ENCODE measurements at regions not wholly inside any gene's neighbourhood (a gene's known extent, or its start where the extent isn't known, plus 50 kb on each side); places are given as distances from the start of the nearest gene placed in this dataset.
"Not testable (repeated sequence)": the region's sequence is repeated elsewhere in the genome, so short reads cannot be mapped to it uniquely, and the experiment has no call there.

GRCh38 chr10:2887391-2888070 lies 179.8 kb upstream of the PFKP start:
- no peak for DNase-seq

DNA sequence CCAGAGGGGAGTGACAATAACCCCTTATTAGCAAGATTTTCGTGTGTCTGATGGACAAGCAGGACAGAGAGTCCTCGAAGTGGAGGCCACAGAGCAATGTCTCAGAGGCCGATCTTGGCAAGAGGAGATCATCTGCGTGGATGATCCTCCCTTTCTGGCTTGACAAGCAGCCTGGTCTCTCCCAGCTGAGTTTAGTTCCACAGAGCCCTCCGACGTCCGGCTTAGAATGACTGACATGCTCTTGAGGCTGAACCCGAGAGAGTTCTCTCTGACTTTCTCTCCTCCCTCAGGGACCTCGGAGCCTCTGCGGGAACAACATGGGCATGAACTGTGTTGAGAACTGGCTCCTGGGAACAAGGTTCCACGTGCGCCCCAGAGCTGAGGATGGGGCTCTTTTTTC lies 180.7 kb upstream of the PFKP start:
- DNase-seq, result no peak

- DNase-seq, result no peak
These were observed 181.8 kb upstream of the PFKP start for GRCh38 chr10:2885288-2886278.

DNA sequence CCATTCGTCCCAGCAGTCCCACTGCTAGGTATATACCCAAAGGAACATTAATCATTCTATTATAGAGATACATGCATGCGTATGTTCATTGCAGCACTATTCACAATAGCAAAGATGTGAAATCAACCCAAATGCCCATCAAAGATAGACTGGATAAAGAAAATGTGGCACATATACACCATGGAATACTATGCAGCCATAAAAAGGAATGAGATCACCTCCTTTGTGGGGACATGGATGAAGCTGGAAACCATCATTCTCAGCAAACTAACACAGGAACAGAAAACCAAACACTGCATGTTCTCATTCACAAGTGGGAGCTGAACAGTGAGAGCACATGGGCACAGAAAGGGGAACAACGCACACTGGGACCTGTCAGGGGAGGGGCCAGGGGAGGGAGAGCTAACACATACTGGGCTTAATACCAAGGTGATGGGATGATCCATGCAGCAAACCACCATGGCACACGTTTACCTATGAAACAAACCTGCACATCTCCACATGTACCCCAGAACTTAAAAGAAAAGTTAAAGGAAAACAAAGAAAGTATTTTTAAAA lies 183.3 kb upstream of the PFKP start:
- DNase-seq, result not testable (repeated sequence)

- DNase-seq, result no peak
These were observed 184.1 kb upstream of the PFKP start for GRCh38 chr10:2883238-2883637.

GRCh38 chr10:2882628-2883027 lies 184.7 kb upstream of the PFKP start:
- DNase-seq, result no peak

GRCh38 chr10:2881720-2882620 lies 185.4 kb upstream of the PFKP start:
- no peak for DNase-seq

GRCh38 chr10:2880050-2880449 lies 187.3 kb upstream of the PFKP start:
- DNase-seq, result not testable (repeated sequence)

GRCh38 chr10:2878818-2879217 lies 188.5 kb upstream of the PFKP start:
- no peak for DNase-seq

DNA sequence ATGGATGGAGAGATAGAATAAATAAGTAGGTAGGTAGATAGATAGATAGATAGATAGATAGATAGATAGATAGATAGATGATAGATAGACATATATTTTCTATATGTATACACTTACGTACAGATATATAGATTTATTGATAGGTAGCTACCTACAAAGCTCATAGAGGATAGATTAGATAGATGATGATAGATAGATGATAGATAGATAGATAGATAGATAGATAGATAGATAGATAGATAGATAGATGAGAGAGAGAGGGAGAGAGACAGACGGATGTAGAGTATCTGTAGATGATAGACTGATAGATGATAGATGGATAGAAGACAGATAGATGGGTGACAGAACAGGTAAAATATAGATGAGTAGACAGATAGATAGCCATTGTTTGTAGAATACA lies 191.3 kb upstream of the PFKP start:
- DNase-seq, result no peak

GRCh38 chr10:2874963-2875362 lies 192.4 kb upstream of the PFKP start:
- no peak for DNase-seq

DNA sequence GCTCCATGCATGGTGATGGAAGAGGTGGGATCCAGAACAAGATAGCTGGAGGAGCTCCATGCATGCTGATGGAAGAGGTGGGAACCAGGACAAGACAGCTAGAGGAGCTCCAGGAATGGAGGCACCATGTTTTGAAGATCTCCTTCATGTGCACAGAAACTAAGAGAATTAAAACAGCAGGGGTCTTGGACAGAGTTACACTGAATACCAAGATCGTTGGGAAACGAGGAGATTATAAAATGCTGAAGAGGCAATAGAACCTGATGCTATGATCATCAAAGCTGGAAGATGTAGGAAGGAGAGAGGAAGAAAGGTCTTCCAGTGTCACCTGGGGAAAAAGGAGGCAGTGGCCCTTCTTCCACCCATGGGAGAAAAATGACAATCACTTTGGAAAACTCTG lies 193.6 kb upstream of the PFKP start:
- no peak for DNase-seq

GRCh38 chr10:2871673-2872219 lies 195.6 kb upstream of the PFKP start:
- no peak for DNase-seq

DNA sequence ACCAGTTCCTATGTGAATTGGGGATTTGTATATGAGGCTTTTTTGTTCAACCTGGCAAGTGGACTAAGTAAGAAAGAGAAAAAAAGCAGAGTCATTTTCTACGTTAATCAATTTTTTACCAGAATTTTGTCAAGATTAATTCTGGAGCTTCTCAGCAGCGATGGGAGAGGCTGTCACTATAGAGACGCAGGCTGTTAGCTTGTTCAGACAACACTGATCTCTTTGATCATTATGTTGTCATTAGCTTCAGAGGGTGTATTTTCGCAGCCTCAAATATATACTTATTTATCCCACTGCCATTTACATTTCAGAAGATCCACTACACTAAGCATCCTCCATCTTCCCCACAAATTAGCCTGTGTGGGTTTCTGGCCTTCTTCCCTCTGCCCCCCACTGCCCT lies 196.7 kb upstream of the PFKP start:
- no peak for DNase-seq

GRCh38 chr10:2867788-2868299 lies 199.5 kb upstream of the PFKP start:
- no peak for DNase-seq

DNA sequence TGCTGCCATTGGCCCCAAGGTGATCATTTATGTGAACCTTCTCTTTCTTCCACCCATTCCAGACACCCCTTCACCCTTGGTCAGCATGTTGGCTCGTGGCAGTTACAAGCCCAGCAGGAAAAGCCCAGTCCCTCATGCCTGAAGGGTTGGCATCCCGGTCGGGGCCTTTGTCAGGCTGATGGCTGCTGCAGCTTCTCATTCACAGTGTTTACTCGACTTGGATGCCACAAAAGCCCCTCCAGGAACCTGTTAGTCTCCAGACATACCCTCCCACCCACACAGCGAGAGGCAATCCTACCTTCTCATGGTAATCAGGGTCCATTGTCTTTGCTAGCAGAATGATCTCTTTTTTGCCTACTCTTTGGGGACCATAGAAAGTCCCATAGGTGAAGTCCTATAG lies 200.8 kb upstream of the PFKP start:
- DNase-seq, result no peak

- DNase-seq, result no peak
These were observed 205.6 kb upstream of the PFKP start for GRCh38 chr10:2861632-2862210.

- DNase-seq, result no peak
These were observed 208.9 kb upstream of the PFKP start for GRCh38 chr10:2858452-2858851.

DNA sequence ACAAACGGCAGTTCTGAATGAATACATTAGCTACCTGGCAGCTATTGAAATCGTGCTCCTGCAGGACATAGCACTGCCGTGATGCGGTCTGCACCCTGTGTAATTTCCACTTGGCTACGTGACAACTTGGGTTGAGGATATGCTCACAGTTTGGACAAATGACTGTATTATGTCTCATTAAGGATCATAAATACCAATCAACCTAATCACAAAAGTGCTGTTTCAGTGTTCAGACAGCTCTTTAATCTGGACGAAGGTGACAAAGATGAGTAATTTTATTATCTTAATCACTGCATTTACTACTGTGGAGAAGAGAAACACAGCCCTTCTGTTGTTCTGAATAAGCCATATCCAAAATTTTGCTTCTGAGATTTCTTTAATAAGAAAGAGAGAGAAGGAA lies 210.8 kb upstream of the PFKP start:
- DNase-seq, result no peak

- DNase-seq, result no peak
These were observed 214.6 kb upstream of the PFKP start for GRCh38 chr10:2852574-2853323.

- DNase-seq, result no peak
These were observed 215.8 kb upstream of the PFKP start for GRCh38 chr10:2851566-2851965.
